ENCODE measurements at regions not wholly inside any gene's neighbourhood (a gene's known extent, or its start where the extent isn't known, plus 50 kb on each side); places are given as distances from the start of the nearest gene placed in this dataset.

- TF ChIP-seq TCF12 (IDR thresholded peaks at IDR 0.05; ENCODE audit: low read depth) (no peak), CREB1 (IDR thresholded peaks at IDR 0.05; ENCODE audit: low read depth) (no peak), ZBTB7A (IDR thresholded peaks at IDR 0.05; ENCODE audit: low read depth) (no peak), NFIC (IDR thresholded peaks at IDR 0.05) (no peak), FOXM1 (IDR thresholded peaks at IDR 0.05; ENCODE audit: borderline replicate concordance, low read depth) (no peak), TAF1 (IDR thresholded peaks at IDR 0.05; ENCODE audit: low read depth) (no peak), YY1 (IDR thresholded peaks at IDR 0.05; ENCODE audit: low read depth) (no peak), MAX (IDR thresholded peaks at IDR 0.05) (no peak), EP300 (IDR thresholded peaks at IDR 0.05; ENCODE audit: borderline replicate concordance) (no peak), USF1 (IDR thresholded peaks at IDR 0.05) (no peak), TEAD4 (IDR thresholded peaks at IDR 0.05) (no peak), RAD21 (IDR thresholded peaks at IDR 0.05; ENCODE audit: low read depth) (no peak), CEBPB (IDR thresholded peaks at IDR 0.05) (no peak), EGR1 (IDR thresholded peaks at IDR 0.05) (no peak), REST (IDR thresholded peaks at IDR 0.05; ENCODE audit: low read depth) (no peak)
These were observed 723.9 kb upstream of the PCDH20 start for GRCh38 chr13:62139597-62139996.

- no peak for TF ChIP-seq EP300 (IDR thresholded peaks at IDR 0.05; ENCODE audit: borderline replicate concordance)
- TF ChIP-seq USF1 (IDR thresholded peaks at IDR 0.05), result no peak
These were observed 722.2 kb upstream of the PCDH20 start for GRCh38 chr13:62137629-62138405.

GRCh38 chr13:62131604-62132003 is 716.0 kb upstream of the PCDH20 start:
- TF ChIP-seq REST (IDR thresholded peaks at IDR 0.05; ENCODE audit: low read depth) (no peak), TCF12 (IDR thresholded peaks at IDR 0.05; ENCODE audit: low read depth) (no peak)

- TF ChIP-seq TEAD4 (IDR thresholded peaks at IDR 0.05), result no peak
These were observed 714.7 kb upstream of the PCDH20 start for GRCh38 chr13:62130062-62130970.

GRCh38 chr13:62129000-62129551 is 713.4 kb upstream of the PCDH20 start:
- TF ChIP-seq REST (IDR thresholded peaks at IDR 0.05; ENCODE audit: low read depth) (no peak), YY1 (IDR thresholded peaks at IDR 0.05; ENCODE audit: low read depth) (no peak), TAF1 (IDR thresholded peaks at IDR 0.05; ENCODE audit: low read depth) (no peak), ZBTB7A (IDR thresholded peaks at IDR 0.05; ENCODE audit: low read depth) (no peak), TEAD4 (IDR thresholded peaks at IDR 0.05) (no peak), NFIC (IDR thresholded peaks at IDR 0.05) (no peak), EP300 (IDR thresholded peaks at IDR 0.05; ENCODE audit: borderline replicate concordance) (no peak), TCF12 (IDR thresholded peaks at IDR 0.05; ENCODE audit: low read depth) (no peak), CEBPB (IDR thresholded peaks at IDR 0.05) (no peak), FOXM1 (IDR thresholded peaks at IDR 0.05; ENCODE audit: borderline replicate concordance, low read depth) (no peak), RAD21 (IDR thresholded peaks at IDR 0.05; ENCODE audit: low read depth) (no peak), MAX (IDR thresholded peaks at IDR 0.05) (no peak), CREB1 (IDR thresholded peaks at IDR 0.05; ENCODE audit: low read depth) (no peak), USF1 (IDR thresholded peaks at IDR 0.05) (no peak), EGR1 (IDR thresholded peaks at IDR 0.05) (no peak)
